Suprapubic skin (tissue), 4 donors: ENCODE measurements at regions not wholly inside any gene's neighbourhood (a gene's known extent, or its start where the extent isn't known, plus 50 kb on each side); places are given as distances from the start of the nearest gene placed in this dataset.

Source experiments
- DNase-seq, 2 donors: peaks; one replicate each; pipeline ENCODE4 v3.0.0-alpha.2; 2019; ENCODE audit warnings: low spot score in 2 of 2
- H3K27ac ChIP-seq: fragments of 200-600 bp; sonication (generic); one replicate; pipeline ENCODE4 v1.5.1; 2019
- H3K27me3 ChIP-seq: fragments of 200-600 bp; sonication (generic); one replicate; pipeline ENCODE4 v1.5.1; 2019
- H3K36me3 ChIP-seq: fragments of 200-600 bp; sonication (generic); one replicate; pipeline ENCODE4 v1.5.1; 2019
- H3K4me1 ChIP-seq: fragments of 200-600 bp; sonication (generic); one replicate; pipeline ENCODE4 v1.5.1; 2019
- H3K4me3 ChIP-seq: fragments of 200-600 bp; sonication (generic); one replicate; pipeline ENCODE4 v1.5.1; 2019; ENCODE audit warnings: mild to moderate bottlenecking
- H3K9me3 ChIP-seq: fragments of 200-600 bp; sonication (generic); one replicate; pipeline ENCODE4 v1.5.1; 2019
- CTCF ChIP-seq, 2 donors: fragments of 200-600 bp in 1 of 2; fragments of 450-650 bp in 1 of 2; sonication (generic) in 1 of 2; IDR thresholded peaks; one replicate each; pipeline ENCODE4 v1.5.1; 2016 to 2019; ENCODE audit warnings: antibody characterized with exemption in 2 of 2, mild to moderate bottlenecking in 1 of 2, moderate library complexity in 1 of 2
- EP300 ChIP-seq: sonication (generic); formaldehyde crosslinking; IDR thresholded peaks from one replicate; pipeline ENCODE4 v1.6.1; 2017; ENCODE audit warnings: antibody characterized with exemption
- POLR2A ChIP-seq, 2 donors: fragments of 450-650 bp; IDR thresholded peaks; one replicate each; pipeline ENCODE4 v1.6.1; 2017; ENCODE audit warnings: antibody characterized with exemption in 2 of 2, mild to moderate bottlenecking in 2 of 2, moderate library complexity in 2 of 2
- POLR2AphosphoS5 ChIP-seq, 3 donors: sonication (generic); formaldehyde crosslinking; IDR thresholded peaks; one replicate each; pipeline ENCODE4 v1.6.1; 2017; ENCODE audit warnings: antibody characterized with exemption in 3 of 3
- WGBS: methylation state at CpG from one replicate; pipeline ENCODE4 v1.1.5; 2018; 5-methylcytosine and 5-hydroxymethylcytosine counted together

GRCh38 chr10:43856299-43856698 is 207.6 kb upstream of the ZNF32 start:
- H3K4me3 ChIP-seq: no peak overlapping the region
- peak in 1 of 2 donors; percentile 37 for DNase-seq
- H3K4me1 ChIP-seq: peaks cover 9% of the 10 kb centered on the region
- no peaks in the 10 kb centered on the region for H3K36me3 ChIP-seq
- no peak overlapping the region for H3K27ac ChIP-seq
- no peaks in the 10 kb centered on the region for H3K9me3 ChIP-seq
- no peaks in the 10 kb centered on the region for H3K27me3 ChIP-seq
- WGBS: 96% methylated on average over 5 of the region's 5 CpGs
- no peak for TF ChIP-seq CTCF (IDR thresholded peaks at IDR 0.05)
- no peak for TF ChIP-seq POLR2A (IDR thresholded peaks at IDR 0.05)
- no peak for TF ChIP-seq POLR2AphosphoS5 (IDR thresholded peaks at IDR 0.05)
- no peak for TF ChIP-seq EP300

- Histone ChIP-seq H3K4me1 (peaks cover 9% of the 10 kb centered on the region), H3K4me3 (no peak overlapping the region)
Measured at GRCh38 chr10:43855667-43856210, 207.1 kb upstream of the ZNF32 start.

GRCh38 chr10:43854007-43854406 is 205.3 kb upstream of the ZNF32 start:
- no peaks in the 10 kb centered on the region for H3K27me3 ChIP-seq
- no peak overlapping the region for H3K27ac ChIP-seq

More at GRCh38 chr10:43855667-43856210, 207.1 kb upstream of the ZNF32 start:
- Histone ChIP-seq H3K27ac (no peak overlapping the region), H3K27me3 (no peaks in the 10 kb centered on the region), H3K9me3 (no peaks in the 10 kb centered on the region), H3K36me3 (no peaks in the 10 kb centered on the region)
- WGBS: 53% methylated on average over 3 of the region's 4 CpGs
- peak in 1 of 2 donors; percentile 50 for DNase-seq
- TF ChIP-seq POLR2AphosphoS5 (IDR thresholded peaks at IDR 0.05): no peak
- TF ChIP-seq CTCF (IDR thresholded peaks at IDR 0.05): no peak
- no peak for TF ChIP-seq EP300
- TF ChIP-seq POLR2A (IDR thresholded peaks at IDR 0.05): no peak

GRCh38 chr10:43853369-43853768 is 204.7 kb upstream of the ZNF32 start:
- H3K4me1 ChIP-seq: peaks cover 9% of the 10 kb centered on the region
- DNase-seq: peak in 1 of 2 donors; percentile 63
- H3K36me3 ChIP-seq: no peaks in the 10 kb centered on the region
- no peak for TF ChIP-seq POLR2A (IDR thresholded peaks at IDR 0.05)
- no peak for TF ChIP-seq CTCF (IDR thresholded peaks at IDR 0.05)
- no peak for TF ChIP-seq EP300
- no peak for TF ChIP-seq POLR2AphosphoS5 (IDR thresholded peaks at IDR 0.05)
- no peak overlapping the region for H3K4me3 ChIP-seq
- no peaks in the 10 kb centered on the region for H3K9me3 ChIP-seq
- 93% methylated on average over 7 of the region's 7 CpGs for WGBS
- H3K27me3 ChIP-seq: no peaks in the 10 kb centered on the region
- no peak overlapping the region for H3K27ac ChIP-seq

More at GRCh38 chr10:43854007-43854406, 205.3 kb upstream of the ZNF32 start:
- Histone ChIP-seq H3K36me3 (no peaks in the 10 kb centered on the region), H3K9me3 (no peaks in the 10 kb centered on the region), H3K4me3 (no peak overlapping the region), H3K4me1 (peaks cover 9% of the 10 kb centered on the region)
- WGBS: 46% methylated on average over 10 of the region's 10 CpGs
- TF ChIP-seq CTCF (IDR thresholded peaks at IDR 0.05) (no peak), POLR2A (IDR thresholded peaks at IDR 0.05) (no peak), EP300 (no peak), POLR2AphosphoS5 (IDR thresholded peaks at IDR 0.05) (no peak)
- DNase-seq: peak in 1 of 2 donors; percentile 58

GRCh38 chr10:43852644-43853214 is 204.0 kb upstream of the ZNF32 start:
- peak in 1 of 2 donors; percentile 57 for DNase-seq
- Histone ChIP-seq H3K36me3 (no peaks in the 10 kb centered on the region), H3K4me1 (peaks cover 9% of the 10 kb centered on the region), H3K4me3 (no peak overlapping the region), H3K27me3 (no peaks in the 10 kb centered on the region), H3K9me3 (no peaks in the 10 kb centered on the region), H3K27ac (no peak overlapping the region)
- 76% methylated on average over 5 of the region's 5 CpGs for WGBS
- TF ChIP-seq POLR2AphosphoS5 (IDR thresholded peaks at IDR 0.05) (no peak), POLR2A (IDR thresholded peaks at IDR 0.05) (no peak), CTCF (IDR thresholded peaks at IDR 0.05) (no peak)
